HEK293 (cell line): ENCODE measurements at regions not wholly inside any gene's neighbourhood (a gene's known extent, or its start where the extent isn't known, plus 50 kb on each side); places are given as distances from the start of the nearest gene placed in this dataset.

Source experiments
- CTCF ChIA-PET: fragments of 350-600 bp; formaldehyde crosslinking; extraction: SDS; loops from one replicate; lab custom pipeline; 2021; ENCODE audit warnings: antibody characterized with exemption; lab: Yijun Ruan, JAX
- POLR2A ChIA-PET: fragments of 300-600 bp; formaldehyde crosslinking; extraction: SDS; loops from one replicate; lab custom pipeline; 2020; ENCODE audit warnings: antibody characterized with exemption, inconsistent platforms; lab: Yijun Ruan, JAX
- H3K27ac ChIP-seq: fragments of 200-500 bp; sonication (Bioruptor generic); 2 replicates; pipeline ENCODE4 v1.5.1; 2014; ENCODE audit warnings: low read depth, low read length, control low read depth, inconsistent platforms; ENCODE audit errors: extremely low read depth
- H3K36me3 ChIP-seq, 2 experiments: fragments of 200-500 bp in 1 of 2; sonication (Bioruptor generic) in 1 of 2; 1 replicate in 1 of 2; 2 replicates in 1 of 2; pipeline ENCODE4 v1.5.1; 2014 to 2017; ENCODE audit warnings: inconsistent platforms in 2 of 2, low read length in 2 of 2; ENCODE audit not compliant: control insufficient read depth in 2 of 2, insufficient read depth in 1 of 2
- H3K4me1 ChIP-seq: fragments of 200-500 bp; sonication (Bioruptor generic); 2 replicates; pipeline ENCODE4 v1.5.1; 2014; ENCODE audit warnings: mild to moderate bottlenecking, low read length, inconsistent platforms; ENCODE audit not compliant: control insufficient read depth, insufficient read depth
- H3K4me3 ChIP-seq: 2 replicates; pipeline ENCODE4 v1.5.1; 2011; ENCODE audit warnings: low read depth, mild to moderate bottlenecking, control low read depth, low read length, moderate library complexity
- H3K9me3 ChIP-seq: fragments of 200-500 bp; sonication (Bioruptor generic); 2 replicates; pipeline ENCODE4 v1.5.1; 2014; ENCODE audit warnings: low read depth, low read length, inconsistent platforms; ENCODE audit not compliant: control insufficient read depth, insufficient read depth
- GLI2 ChIP-seq: fragments of 450-650 bp; formaldehyde crosslinking; IDR thresholded peaks from 2 replicates; pipeline ENCODE4; 2017; ENCODE audit warnings: missing biosample characterization, missing genetic modification characterization, low read depth, borderline replicate concordance
- HOXA7 ChIP-seq: sonication (generic); formaldehyde crosslinking; IDR thresholded peaks from 2 replicates; pipeline ENCODE4 v1.8.1; 2022; ENCODE audit warnings: missing genetic modification reagents, borderline replicate concordance
- KLF1 ChIP-seq: fragments of 450-650 bp; formaldehyde crosslinking; IDR thresholded peaks from 2 replicates; pipeline ENCODE4 v1.5.1; 2016; ENCODE audit warnings: missing biosample characterization, missing genetic modification characterization
- PRDM1 ChIP-seq: fragments of 450-650 bp; formaldehyde crosslinking; IDR thresholded peaks from 2 replicates; pipeline ENCODE4; 2016; ENCODE audit warnings: missing biosample characterization, missing genetic modification characterization
- SALL2 ChIP-seq: fragments of 450-650 bp; formaldehyde crosslinking; IDR thresholded peaks from 2 replicates; pipeline ENCODE4 v1.5.0; 2017; ENCODE audit warnings: missing biosample characterization, mild to moderate bottlenecking, missing genetic modification characterization, borderline replicate concordance
- SP3 ChIP-seq: fragments of 450-650 bp; formaldehyde crosslinking; IDR thresholded peaks from 2 replicates; pipeline ENCODE4 v1.5.1; 2016; ENCODE audit warnings: missing biosample characterization, missing genetic modification characterization
- TCF7L2 ChIP-seq: IDR thresholded peaks from 2 replicates; pipeline ENCODE4 v1.6.1; 2011; ENCODE audit warnings: low read depth, mild to moderate bottlenecking, inconsistent platforms, low read length, moderate library complexity, borderline replicate concordance
- WT1 ChIP-seq: fragments of 450-650 bp; formaldehyde crosslinking; IDR thresholded peaks from 2 replicates; pipeline ENCODE4 v1.5.1; 2016; ENCODE audit warnings: missing biosample characterization, missing genetic modification characterization
- YY2 ChIP-seq: fragments of 450-650 bp; formaldehyde crosslinking; IDR thresholded peaks from 2 replicates; pipeline ENCODE4 v1.5.1; 2016; ENCODE audit warnings: missing biosample characterization, missing genetic modification characterization
- ZBTB20 ChIP-seq: fragments of 450-650 bp; formaldehyde crosslinking; IDR thresholded peaks from 2 replicates; pipeline ENCODE4 v1.5.1; 2016; ENCODE audit warnings: missing biosample characterization, missing genetic modification characterization
- ZBTB21 ChIP-seq: fragments of 450-650 bp; formaldehyde crosslinking; IDR thresholded peaks from 2 replicates; pipeline ENCODE4 v1.5.1; 2017; ENCODE audit warnings: missing biosample characterization, missing genetic modification characterization
- ZFP69B ChIP-seq: fragments of 450-650 bp; formaldehyde crosslinking; IDR thresholded peaks from 2 replicates; pipeline ENCODE4 v1.5.1; 2016; ENCODE audit warnings: missing biosample characterization, missing genetic modification characterization
- ZNF449 ChIP-seq: fragments of 450-650 bp; formaldehyde crosslinking; IDR thresholded peaks from 2 replicates; pipeline ENCODE4 v1.5.1; 2017; ENCODE audit warnings: missing biosample characterization, mild to moderate bottlenecking, missing genetic modification characterization, moderate library complexity
- ZNF529 ChIP-seq: fragments of 450-650 bp; formaldehyde crosslinking; IDR thresholded peaks from 2 replicates; pipeline ENCODE4 v1.5.1; 2017; ENCODE audit warnings: missing genetic modification characterization, missing biosample characterization; ENCODE audit not compliant: insufficient replicate concordance
- ZNF555 ChIP-seq: fragments of 450-650 bp; formaldehyde crosslinking; conservative IDR thresholded peaks from 2 replicates; pipeline ENCODE4 v1.5.1; 2017; ENCODE audit warnings: missing biosample characterization, mild to moderate bottlenecking, missing genetic modification characterization, inconsistent platforms
- ZNF560 ChIP-seq: fragments of 450-650 bp; formaldehyde crosslinking; IDR thresholded peaks from 2 replicates; pipeline ENCODE4 v1.5.1; 2017; ENCODE audit warnings: missing biosample characterization, missing genetic modification characterization, borderline replicate concordance
- ZNF624 ChIP-seq: fragments of 450-650 bp; formaldehyde crosslinking; IDR thresholded peaks from 2 replicates; pipeline ENCODE4 v1.5.1; 2017; ENCODE audit warnings: missing biosample characterization, missing genetic modification characterization
- ZNF658 ChIP-seq: fragments of 450-650 bp; formaldehyde crosslinking; IDR thresholded peaks from 2 replicates; pipeline ENCODE4; 2016; ENCODE audit warnings: missing biosample characterization, missing genetic modification characterization
- ZNF776 ChIP-seq: fragments of 450-650 bp; formaldehyde crosslinking; IDR thresholded peaks from 2 replicates; pipeline ENCODE4 v1.5.0; 2017; ENCODE audit warnings: missing biosample characterization, missing genetic modification characterization, borderline replicate concordance
- ZNF792 ChIP-seq: fragments of 450-650 bp; formaldehyde crosslinking; IDR thresholded peaks from 2 replicates; pipeline ENCODE4 v1.5.1; 2016; ENCODE audit warnings: missing biosample characterization, missing genetic modification characterization
- ZNF837 ChIP-seq: fragments of 450-650 bp; formaldehyde crosslinking; IDR thresholded peaks from 2 replicates; pipeline ENCODE4 v1.5.1; 2016; ENCODE audit warnings: missing biosample characterization, missing genetic modification characterization
- ZSCAN30 ChIP-seq: fragments of 450-650 bp; IDR thresholded peaks from 2 replicates; pipeline ENCODE4 v1.5.1; 2018; ENCODE audit warnings: missing biosample characterization, mild to moderate bottlenecking, missing genetic modification characterization, moderate library complexity
- TF ChIP-seq, protein P1 (sequence below): fragments of 450-650 bp; formaldehyde crosslinking; IDR thresholded peaks from 2 replicates; pipeline ENCODE4; 2016; ENCODE audit warnings: missing biosample characterization, missing genetic modification characterization
- TF ChIP-seq, protein P2 (sequence below): sonication (generic); formaldehyde crosslinking; IDR thresholded peaks from 2 replicates; pipeline ENCODE4 v1.8.1; 2022; ENCODE audit warnings: mild to moderate bottlenecking, moderate library complexity, missing genetic modification reagents
- TF ChIP-seq, protein P3 (sequence below): fragments of 450-650 bp; formaldehyde crosslinking; IDR thresholded peaks from 2 replicates; pipeline ENCODE4 v1.5.1; 2017; ENCODE audit warnings: missing biosample characterization, missing genetic modification characterization
- TF ChIP-seq, protein P4 (sequence below): fragments of 450-650 bp; formaldehyde crosslinking; IDR thresholded peaks from 2 replicates; pipeline ENCODE4 v1.5.1; 2016; ENCODE audit warnings: missing biosample characterization, missing genetic modification characterization
- TF ChIP-seq, protein P5 (sequence below): fragments of 450-650 bp; formaldehyde crosslinking; optimal IDR thresholded peaks from 2 replicates; pipeline ENCODE3; 2016; ENCODE audit warnings: missing biosample characterization, mild to moderate bottlenecking, missing genetic modification characterization

- Histone ChIP-seq H3K27ac (no peak overlapping the region), H3K36me3 (no peaks in the 10 kb centered on the region), H3K4me1 (no peaks in the 10 kb centered on the region), H3K9me3 (no peaks in the 10 kb centered on the region)
- CTCF ChIA-PET, result no interaction called here
- TF ChIP-seq ZFP69B (tag by site-specific recombination) (no peak), ZNF560 (tag by site-specific recombination) (no peak), ZNF555 (tag by site-specific recombination) (no peak), ZBTB20 (tag by site-specific recombination) (no peak), ZSCAN30 (tag by site-specific recombination) (no peak), ZNF658 (tag by site-specific recombination) (no peak), ZNF449 (tag by site-specific recombination) (no peak), GLI2 (tag by site-specific recombination) (no peak), KLF1 (tag by site-specific recombination) (no peak), WT1 (tag by site-specific recombination) (no peak), ZBTB21 (no peak), SALL2 (tag by site-specific recombination) (no peak), ZNF792 (tag by site-specific recombination) (no peak)
- TF ChIP-seq, protein P1, sequence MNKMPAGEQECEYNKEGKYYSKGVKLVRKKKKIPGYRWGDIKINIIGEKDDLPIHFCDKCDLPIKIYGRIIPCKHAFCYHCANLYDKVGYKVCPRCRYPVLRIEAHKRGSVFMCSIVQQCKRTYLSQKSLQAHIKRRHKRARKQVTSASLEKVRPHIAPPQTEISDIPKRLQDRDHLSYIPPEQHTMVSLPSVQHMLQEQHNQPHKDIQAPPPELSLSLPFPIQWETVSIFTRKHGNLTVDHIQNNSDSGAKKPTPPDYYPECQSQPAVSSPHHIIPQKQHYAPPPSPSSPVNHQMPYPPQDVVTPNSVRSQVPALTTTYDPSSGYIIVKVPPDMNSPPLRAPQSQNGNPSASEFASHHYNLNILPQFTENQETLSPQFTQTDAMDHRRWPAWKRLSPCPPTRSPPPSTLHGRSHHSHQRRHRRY (tag by site-specific recombination), result no peak
- TF ChIP-seq, all 188 proteins: peak for 0
- POLR2A ChIA-PET, result no interaction called here
- H3K4me3 ChIP-seq, result no peak overlapping the region
Observed at GRCh38 chr4:67152976-67153375, 392.3 kb downstream of the CENPC start.

- ChIA-PET CTCF (no interaction called here), POLR2A (no interaction called here)
- H3K27ac ChIP-seq, result no peak overlapping the region
- TF ChIP-seq ZNF776 (tag by site-specific recombination) (no peak), SP3 (tag by site-specific recombination) (no peak), YY2 (no peak), ZNF560 (tag by site-specific recombination) (no peak), TCF7L2 (no peak), ZNF837 (tag by site-specific recombination) (no peak), ZNF624 (tag by site-specific recombination) (no peak), PRDM1 (tag by site-specific recombination) (no peak), ZNF529 (no peak), ZBTB20 (tag by site-specific recombination) (no peak), HOXA7 (CRISPR knock-in tag) (no peak)
- TF ChIP-seq, protein P2, sequence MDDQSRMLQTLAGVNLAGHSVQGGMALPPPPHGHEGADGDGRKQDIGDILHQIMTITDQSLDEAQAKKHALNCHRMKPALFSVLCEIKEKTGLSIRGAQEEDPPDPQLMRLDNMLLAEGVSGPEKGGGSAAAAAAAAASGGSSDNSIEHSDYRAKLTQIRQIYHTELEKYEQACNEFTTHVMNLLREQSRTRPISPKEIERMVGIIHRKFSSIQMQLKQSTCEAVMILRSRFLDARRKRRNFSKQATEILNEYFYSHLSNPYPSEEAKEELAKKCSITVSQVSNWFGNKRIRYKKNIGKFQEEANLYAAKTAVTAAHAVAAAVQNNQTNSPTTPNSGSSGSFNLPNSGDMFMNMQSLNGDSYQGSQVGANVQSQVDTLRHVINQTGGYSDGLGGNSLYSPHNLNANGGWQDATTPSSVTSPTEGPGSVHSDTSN (CRISPR knock-in tag), result no peak
- TF ChIP-seq, protein P3, sequence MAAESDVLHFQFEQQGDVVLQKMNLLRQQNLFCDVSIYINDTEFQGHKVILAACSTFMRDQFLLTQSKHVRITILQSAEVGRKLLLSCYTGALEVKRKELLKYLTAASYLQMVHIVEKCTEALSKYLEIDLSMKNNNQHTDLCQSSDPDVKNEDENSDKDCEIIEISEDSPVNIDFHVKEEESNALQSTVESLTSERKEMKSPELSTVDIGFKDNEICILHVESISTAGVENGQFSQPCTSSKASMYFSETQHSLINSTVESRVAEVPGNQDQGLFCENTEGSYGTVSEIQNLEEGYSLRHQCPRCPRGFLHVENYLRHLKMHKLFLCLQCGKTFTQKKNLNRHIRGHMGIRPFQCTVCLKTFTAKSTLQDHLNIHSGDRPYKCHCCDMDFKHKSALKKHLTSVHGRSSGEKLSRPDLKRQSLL (tag by site-specific recombination), result no peak
- TF ChIP-seq, protein P4, sequence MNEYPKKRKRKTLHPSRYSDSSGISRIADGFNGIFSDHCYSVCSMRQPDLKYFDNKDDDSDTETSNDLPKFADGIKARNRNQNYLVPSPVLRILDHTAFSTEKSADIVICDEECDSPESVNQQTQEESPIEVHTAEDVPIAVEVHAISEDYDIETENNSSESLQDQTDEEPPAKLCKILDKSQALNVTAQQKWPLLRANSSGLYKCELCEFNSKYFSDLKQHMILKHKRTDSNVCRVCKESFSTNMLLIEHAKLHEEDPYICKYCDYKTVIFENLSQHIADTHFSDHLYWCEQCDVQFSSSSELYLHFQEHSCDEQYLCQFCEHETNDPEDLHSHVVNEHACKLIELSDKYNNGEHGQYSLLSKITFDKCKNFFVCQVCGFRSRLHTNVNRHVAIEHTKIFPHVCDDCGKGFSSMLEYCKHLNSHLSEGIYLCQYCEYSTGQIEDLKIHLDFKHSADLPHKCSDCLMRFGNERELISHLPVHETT (tag by site-specific recombination), result no peak
- TF ChIP-seq, protein P5, sequence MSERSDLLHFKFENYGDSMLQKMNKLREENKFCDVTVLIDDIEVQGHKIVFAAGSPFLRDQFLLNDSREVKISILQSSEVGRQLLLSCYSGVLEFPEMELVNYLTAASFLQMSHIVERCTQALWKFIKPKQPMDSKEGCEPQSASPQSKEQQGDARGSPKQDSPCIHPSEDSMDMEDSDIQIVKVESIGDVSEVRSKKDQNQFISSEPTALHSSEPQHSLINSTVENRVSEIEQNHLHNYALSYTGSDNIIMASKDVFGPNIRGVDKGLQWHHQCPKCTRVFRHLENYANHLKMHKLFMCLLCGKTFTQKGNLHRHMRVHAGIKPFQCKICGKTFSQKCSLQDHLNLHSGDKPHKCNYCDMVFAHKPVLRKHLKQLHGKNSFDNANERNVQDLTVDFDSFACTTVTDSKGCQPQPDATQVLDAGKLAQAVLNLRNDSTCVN, result no peak
Observed at GRCh38 chr4:67151376-67152343, 393.6 kb downstream of the CENPC start.

More at GRCh38 chr4:67151376-67152343, 393.6 kb downstream of the CENPC start:
- Histone ChIP-seq H3K36me3 (no peaks in the 10 kb centered on the region), H3K9me3 (no peaks in the 10 kb centered on the region), H3K4me1 (no peaks in the 10 kb centered on the region), H3K4me3 (no peak overlapping the region)
